GM21515 (cell line): ENCODE measurements at regions not wholly inside any gene's neighbourhood (a gene's known extent, or its start where the extent isn't known, plus 50 kb on each side); places are given as distances from the start of the nearest gene placed in this dataset.

Source experiments
- ATAC-seq: cut with Tn5 transposase; IDR thresholded peaks from one replicate; pipeline ENCODE4 v1.9.1; 2021; ENCODE audit not compliant: unreplicated experiment

- ATAC-seq, result no peak
Observed at GRCh38 chr10:113410618-113411017, 142.2 kb upstream of the HABP2 start.

DNA sequence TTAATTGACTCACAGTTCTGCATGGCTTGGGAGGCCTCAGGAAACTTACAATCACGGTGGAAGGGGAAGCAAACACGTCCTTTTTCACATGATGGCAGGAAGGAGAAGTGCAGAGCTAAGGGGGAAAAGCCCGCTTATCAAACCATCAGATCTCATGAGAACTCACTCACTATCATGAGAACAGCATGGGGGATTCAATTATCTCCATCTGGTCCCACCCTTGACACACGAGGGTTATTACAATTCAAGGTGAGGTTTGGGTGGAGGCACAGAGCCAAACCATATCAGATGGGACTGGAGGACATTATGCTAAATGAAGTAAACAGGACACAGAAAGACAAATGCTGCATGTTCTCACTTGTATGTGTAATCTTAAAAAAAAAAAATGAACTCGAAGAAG is 141.4 kb upstream of the HABP2 start:
- no peak for ATAC-seq

DNA sequence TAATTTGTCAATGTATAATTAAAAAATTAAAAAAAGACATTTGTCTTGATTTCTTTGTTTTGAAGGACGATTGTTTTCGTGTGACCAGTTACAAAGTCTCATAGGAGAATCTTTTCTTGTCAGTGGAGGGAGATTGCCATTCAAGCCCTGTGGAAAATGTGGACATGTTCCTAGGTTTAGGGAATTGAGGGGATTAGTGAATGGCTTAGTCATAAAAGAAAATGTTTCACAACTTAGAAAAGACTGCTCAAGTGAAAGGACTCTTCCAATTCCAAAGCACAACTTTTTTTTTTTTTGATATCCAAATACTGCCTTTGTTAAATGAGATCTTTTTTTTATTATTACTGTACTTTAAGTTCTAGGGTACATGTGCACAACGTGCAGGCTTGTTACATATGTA is 140.7 kb upstream of the HABP2 start:
- no peak for ATAC-seq

DNA sequence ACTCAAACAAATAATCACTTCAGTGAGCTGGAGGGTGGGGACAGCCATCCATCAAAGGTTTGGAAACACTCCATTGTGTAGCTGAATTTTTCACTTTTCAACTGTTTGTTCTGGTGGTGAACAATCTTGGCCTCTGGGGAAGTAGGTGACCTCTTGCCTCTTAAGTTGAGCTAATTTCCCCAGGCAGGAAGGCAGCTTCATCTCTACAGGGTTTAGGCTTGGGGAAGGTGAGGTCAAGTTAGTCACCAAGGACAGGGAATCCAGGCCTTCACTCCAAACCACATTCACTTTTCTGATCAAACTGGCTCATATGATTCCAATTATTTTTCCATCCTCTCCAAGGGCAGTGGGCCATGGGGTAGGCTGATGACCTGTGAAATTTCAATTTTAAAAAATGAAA is 138.3 kb upstream of the HABP2 start:
- ATAC-seq, result no peak

DNA sequence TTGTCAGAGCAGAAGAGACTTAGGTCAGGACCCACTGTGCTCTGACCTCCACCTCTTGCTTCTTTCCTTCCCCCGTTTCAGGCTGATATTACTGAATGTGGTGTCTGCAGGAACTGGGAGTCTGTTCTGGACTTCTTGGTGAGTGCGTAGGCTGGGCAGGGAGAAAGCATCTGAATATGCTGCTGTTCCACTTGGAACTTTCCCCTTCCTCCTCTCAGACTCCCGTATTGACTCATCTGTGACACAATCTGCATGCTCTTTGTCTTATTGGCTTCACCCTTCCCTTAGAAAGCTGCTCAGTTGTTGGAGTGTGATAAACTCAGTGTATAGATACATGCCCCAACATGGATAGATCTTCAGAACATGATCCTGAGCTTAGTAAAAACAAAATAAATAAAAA is 137.6 kb upstream of the HABP2 start:
- no peak for ATAC-seq

GRCh38 chr10:113420057-113420732 is 132.7 kb upstream of the HABP2 start:
- ATAC-seq, result no peak

- no peak for ATAC-seq
Observed at GRCh38 chr10:113420733-113421675, 131.8 kb upstream of the HABP2 start.

DNA sequence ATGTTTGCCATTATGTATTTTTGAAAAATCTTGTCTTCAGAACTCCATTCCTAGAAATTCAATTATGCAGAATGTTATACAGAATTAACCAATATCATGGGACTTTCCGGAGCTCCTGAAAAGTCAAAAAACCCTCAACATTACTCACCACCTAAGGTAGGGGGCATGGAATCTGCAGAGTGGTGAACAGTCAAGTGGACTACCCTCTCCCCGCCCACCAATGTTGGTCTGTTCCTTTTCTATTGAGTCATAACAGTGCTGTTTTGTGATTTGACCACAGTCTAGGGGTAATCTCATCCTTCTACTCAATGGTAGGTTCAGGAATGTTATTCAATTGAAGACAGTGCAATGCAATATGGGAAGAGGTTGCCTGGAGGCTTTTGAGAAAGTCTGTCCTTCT is 130.5 kb upstream of the HABP2 start:
- ATAC-seq, result no peak

DNA sequence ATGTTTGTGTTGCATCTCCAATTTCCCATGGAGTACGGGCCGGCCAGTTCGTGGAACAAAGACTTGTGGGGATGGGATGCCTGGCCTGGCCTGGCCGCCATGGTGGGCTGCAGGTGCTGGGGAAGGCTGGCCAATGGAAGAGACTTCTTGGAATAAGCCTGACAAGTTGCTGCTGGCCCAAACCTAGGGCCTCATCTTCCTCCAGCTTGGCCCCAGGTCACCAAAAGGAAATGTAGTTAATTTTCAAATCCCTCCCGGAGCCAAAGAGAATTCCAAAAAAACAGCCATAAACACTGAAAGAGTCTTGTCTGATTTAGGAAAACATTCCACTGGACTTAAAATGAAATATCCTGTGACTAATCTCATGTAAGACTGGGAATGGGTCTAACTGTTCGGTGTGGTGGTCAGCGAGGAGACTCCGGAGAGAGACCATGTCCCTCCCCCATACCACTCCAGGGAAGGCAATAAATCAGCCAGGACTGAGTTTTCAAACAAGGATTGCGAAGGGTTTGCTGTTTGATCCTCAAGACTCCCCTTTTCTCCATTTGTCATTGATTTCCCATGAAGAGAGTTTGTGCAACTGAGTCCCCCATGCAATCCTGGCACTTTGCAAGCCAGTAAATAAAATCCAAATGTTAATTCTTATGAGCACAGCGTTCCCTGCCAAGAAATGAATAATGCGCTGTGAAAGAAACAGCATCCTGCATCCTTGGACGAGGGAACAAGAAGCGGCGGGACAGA is 128.7 kb upstream of the HABP2 start:
- no peak for ATAC-seq

GRCh38 chr10:113425008-113425407 is 127.8 kb upstream of the HABP2 start:
- ATAC-seq, result no peak

DNA sequence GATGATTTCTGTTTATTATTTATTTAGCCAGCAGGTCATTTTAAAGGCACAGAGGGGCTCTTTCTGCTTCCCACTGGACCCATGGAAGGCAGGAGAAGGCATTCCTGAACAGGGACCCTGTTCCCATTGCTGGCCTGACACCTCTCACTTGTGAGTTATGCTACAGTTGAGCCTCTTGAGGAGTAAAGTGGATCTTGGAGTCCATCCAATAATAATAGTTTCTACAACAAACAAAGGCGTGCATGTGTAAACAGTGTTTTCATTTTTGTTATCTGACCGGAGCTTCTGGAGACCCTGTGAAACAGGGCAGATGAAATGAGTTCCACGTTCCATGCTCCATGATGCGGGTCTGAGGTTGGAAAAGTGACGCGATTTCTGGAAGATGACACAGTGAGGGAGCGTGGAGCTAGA is 127.3 kb upstream of the HABP2 start:
- no peak for ATAC-seq

DNA sequence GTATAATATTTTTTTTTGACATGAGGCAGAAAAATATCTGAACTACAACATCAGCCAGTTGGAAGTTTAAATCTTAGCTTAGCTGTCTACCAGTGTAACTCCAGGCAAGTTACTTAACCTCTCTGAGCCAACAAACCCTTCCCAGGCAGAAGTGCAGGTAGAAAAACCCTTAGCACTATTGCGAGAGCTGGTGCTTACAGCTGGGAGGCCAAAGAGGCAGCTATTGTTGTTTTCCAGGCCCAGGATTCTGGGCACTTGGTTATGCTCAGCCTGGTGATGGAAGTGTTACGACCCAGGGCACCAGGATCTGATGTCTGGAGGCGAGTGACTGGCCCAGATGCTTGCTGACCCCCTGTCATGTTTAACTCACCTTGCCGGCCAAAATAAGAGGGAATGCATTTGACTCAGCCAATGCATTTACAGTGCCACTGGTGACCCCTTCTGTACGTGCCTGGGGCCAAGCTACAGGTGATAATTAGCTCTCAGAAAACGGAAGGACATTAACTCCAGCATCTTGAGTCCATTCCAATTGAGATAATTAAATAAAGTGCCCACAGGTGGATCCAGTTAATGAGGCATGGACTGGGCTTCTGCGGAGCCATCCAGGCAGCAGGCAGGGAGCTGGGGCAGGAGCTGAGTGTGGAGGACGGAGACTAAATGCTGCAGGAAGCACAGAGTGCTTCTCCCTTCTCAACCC is 126.5 kb upstream of the HABP2 start:
- ATAC-seq, result no peak

DNA sequence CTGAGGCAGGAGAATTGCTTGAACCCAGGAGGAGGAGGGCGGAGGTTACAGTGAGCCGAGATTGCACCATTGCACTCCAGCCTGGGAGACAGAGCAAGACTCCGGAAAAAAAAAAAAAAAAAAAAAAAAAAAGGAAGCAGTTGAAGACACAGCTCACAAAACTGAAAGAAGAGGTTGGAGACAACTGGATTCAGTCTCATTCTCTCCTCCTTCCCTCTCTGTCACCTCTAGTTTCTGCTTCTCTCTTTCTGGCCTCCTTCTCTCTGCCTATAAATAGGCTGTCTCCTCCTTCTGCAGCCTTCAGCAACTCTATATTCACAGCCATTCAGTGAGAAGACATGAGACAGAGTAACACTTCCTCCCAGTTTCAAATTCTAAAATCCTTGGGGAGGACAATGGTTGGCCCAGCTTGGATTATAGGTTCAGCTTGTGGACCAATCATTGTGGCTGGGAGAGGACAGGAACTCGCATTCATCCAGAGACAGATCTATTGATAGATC is 125.6 kb upstream of the HABP2 start:
- ATAC-seq, result no peak

DNA sequence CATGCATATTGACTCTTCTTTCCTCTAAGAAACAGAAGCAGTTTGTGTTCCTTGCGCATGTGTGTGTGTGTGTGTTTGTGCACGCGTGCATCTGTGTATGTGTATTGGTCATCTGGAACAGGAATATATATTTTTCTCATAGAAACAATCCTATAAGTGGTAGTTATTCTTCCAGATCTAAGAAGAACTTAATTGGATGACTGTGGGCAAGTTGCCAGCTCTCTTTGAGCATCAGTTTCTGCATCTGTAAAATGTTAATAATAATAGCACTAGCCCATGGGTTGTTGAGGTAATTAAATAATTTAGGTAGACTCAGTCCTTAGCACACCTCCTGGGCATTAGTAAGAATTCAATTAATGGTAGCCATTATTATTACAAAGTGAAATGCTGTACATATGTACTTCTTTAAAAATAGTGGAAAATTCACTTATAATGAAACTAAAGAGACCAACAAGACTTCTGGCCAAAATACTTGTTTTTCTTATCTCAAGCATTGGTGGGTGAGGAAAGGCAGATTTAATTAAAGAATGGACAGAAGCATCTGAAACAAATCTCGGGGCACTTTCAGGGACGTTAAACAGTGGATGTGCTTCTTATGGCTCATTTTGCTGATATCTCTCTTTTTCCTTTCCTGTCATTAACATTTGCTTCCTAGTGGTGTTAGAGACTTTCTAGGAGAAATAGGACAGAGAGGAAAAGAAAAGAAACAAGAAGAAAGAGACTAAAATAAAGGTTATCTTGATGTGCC is 124.9 kb upstream of the HABP2 start:
- ATAC-seq, result no peak

DNA sequence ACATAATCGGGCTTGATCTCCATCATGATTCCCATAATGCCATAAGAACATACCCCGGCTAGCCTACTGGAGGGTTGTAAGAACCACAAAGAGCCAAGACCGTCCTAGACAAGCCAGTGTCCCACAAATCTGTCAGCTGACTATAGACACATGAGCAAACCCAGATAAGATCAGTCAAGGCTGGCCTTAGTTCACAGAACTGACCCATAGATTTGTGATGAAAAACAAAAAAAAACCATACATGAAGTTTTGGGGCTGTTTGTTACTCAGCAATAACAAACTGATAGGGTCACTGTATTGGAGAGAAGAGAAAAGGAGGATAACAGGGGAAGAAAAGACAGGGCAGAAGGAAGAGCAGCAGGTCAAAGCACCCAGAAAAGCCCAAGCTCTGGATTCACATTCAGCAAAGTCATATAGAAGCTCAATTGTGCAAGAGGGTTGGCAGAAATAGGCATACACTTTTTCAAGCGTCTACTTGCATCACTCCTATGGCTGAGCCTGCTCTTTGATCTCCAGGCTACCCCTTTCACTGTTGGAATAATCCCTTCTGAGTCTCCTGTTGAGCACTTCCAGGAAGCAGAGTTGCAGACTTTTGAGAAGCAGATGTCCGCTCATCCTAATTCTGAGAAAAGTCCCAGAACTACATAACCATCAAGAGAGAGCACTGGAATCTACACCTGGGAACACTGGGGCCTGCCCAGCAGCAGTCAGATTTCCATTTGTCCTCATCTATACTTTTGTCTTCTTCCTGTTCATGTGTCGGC is 122.0 kb upstream of the HABP2 start:
- no peak for ATAC-seq

- ATAC-seq, result no peak
Observed at GRCh38 chr10:113431398-113432160, 121.3 kb upstream of the HABP2 start.

DNA sequence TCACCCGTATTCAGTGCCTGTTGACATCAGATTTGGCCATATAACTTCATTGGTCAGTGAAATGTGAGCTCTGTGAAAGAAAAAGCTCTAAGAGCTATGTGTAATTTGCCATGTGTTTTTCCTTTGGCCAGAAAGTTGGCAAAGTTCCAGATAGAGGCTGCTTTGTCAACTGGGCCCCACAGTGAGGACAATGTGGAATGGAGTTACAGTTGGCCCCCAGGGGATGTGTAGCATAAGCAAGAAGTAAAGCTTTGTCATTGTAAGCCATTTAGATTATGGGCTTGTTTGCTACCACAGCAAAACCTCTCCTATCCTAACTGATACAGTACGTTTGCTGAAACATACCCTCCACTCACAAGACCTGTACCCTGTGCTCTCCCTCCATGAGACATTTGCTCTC is 119.1 kb upstream of the HABP2 start:
- no peak for ATAC-seq

- no peak for ATAC-seq
Observed at GRCh38 chr10:113434315-113434714, 118.5 kb upstream of the HABP2 start.

DNA sequence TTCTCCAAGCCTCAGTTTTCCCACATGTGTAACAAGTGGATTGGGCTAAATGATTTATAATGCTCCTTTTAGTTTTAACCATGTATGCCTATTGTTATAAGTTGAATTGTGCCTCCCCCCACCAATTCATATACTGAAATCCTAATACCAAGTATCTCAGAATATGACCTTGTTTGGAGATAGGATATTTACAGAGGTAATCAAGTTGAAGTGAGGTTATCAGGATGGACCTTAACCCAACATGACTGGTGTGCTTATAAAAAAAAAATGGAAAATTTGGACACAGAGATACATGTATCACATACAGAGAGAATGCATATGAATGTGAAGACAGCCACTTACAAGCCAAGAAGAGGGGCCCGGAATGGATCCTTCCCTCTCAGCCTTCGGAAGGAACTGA is 117.9 kb upstream of the HABP2 start:
- ATAC-seq, result no peak
